NCI-H1105 treated with DMSO at 0.1 percent for 48 hours (cell line): ENCODE measurements at regions not wholly inside any gene's neighbourhood (a gene's known extent, or its start where the extent isn't known, plus 50 kb on each side); places are given as distances from the start of the nearest gene placed in this dataset.

Source experiments
- DNase-seq: peaks from one replicate; lab custom pipeline; 2025; lab: John Stamatoyannopoulos, UW

DNA sequence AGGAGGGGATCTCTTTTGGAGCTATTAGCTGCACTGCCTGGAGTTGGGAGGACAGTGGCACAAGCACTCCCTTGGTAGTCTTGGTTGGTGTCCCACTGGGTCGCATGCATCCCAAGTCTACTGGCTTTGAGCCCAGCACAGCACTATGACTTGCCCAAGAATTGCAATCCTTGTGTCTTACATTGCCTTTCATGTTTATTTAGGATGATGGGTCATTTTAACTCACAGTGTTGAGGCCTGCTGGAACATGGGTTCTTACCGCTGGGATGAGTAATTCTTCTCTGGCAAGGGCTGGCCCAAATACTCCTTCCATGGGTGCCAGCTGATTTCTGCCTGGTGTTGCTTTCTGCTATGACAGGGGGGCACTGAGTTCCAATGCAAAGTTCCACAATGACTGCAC, 185.5 kb downstream of the TEX13C start:
- DNase-seq: no peak

DNA sequence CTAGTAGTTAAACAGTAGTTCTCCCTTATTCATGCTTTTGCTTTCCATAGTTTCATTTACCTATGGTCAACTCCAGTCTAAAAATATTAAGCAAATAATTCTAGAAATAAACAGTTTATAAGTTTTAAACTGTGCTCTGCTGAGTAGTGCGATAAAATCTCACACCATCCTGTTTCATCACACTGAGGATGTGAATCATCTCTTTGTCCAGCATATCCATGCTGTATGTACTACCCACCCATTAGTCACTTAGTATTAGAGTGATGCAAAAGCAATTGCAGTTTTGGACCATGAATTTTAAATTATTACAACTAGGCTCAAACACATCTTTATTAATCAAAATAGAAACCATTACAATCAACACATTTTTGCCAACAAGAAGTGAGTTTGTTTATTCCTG, 187.4 kb downstream of the TEX13C start:
- no peak for DNase-seq

DNA sequence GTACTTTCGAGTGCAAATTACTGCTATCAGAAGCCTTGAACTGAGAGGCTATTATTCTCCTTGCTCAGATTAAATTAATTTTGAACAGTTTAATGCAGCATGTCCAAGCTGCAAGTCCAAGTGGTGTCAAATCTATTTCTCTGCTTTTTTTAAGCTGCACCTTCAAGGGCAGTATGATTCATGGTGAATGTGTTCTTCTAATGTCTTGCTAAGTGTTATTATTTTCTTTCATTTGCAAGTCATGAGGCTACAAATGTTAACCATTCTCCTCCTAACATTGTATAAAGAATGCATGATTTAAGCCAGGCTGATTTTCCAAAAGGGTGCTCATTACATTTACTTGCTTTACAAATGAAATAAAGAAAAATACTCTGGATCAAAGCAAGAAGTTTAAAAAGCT, 200.4 kb downstream of the TEX13C start:
- DNase-seq: no peak

DNA sequence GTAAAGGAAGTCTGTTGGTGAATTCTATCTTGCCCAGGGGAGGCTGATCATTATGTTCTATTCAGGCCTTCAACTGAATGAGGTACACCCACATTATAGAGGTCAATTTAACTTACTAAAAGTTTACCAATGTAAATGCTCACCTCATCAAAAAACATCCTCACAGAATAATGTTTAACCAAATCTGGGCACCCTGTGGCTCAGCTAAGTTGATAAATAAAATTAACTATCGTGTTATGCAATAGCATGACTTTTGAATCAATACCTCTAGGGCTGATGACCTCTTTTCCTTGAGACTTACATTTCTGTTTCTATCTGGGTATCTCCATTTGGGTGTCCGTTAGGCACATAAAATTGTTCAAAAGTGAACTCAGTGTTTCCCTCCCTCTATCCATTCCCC, 203.1 kb downstream of the TEX13C start:
- DNase-seq: no peak

DNA sequence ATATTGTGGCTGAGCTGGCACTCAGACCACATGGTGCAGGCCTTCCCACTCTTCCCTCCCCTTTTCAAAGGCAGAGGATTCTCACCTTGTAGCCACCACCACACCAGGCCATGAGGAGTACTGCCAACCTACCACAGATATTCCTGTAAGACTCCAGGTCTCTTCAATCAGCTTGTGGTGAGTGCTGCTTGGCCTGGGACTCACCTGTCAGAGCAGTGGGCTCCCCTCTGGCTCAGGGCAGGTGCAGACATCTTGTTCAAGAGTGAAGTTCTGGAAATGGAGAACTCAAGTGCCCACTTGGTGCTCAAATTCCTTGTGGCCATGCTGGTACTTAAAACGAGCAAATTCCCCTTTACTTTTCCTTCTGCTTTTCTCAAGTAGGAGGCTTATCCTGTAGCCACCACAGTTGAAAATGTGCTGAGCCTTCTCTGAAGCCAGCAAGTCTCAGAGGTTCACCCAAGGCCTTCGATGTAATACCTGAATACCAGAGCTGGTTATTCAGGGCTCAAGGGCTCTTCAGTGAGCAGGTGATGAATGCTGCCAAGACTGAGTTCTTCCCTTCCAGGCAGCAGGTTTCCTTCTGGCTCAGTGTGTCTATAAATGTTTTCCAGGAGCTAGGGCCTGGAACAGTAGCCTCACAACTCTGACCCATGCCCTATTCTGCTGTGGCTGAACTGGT, 212.9 kb downstream of the TEX13C start:
- DNase-seq: no peak

DNA sequence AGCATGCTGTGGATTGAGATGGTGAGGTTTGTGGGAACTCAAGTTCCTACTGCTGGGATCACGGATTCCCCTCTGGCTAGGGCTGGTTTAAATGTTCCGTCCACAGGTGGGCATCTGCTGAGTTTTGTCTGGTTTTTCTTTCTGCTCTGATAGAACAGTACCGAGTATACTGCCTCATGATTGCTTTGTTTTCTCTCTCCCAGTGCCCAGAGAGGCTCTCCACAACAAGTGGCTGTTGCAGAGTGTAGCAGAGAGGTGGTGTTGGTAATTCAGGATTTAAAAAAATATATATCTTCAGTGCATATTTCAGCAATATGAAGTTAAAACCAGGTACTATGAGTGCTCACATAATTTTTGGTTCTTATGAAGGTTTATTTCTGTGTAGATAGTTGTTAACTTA, 213.7 kb downstream of the TEX13C start:
- DNase-seq: no peak

- no peak for DNase-seq
Measured at GRCh38 chrX:125544031-125544660, 224.5 kb downstream of the TEX13C start.

DNA sequence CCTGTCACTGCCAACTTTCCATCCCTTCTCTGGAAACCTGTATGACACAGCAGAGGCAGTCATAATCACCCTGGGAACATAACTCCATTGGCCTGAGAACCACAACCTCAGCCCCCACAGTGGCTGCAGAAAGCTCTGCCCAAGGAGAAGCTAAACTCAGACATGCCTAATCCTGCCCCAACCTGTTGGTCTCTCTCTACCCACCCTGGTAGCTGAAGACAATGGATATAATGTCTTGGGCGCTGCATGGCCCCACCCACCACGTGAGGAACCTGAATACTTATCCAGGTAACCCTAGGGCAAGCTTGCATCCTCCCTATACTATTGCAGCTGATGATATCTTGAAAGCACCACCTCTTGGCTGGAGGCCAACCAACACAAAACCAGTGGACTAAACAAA, 225.2 kb downstream of the TEX13C start:
- DNase-seq: no peak

DNA sequence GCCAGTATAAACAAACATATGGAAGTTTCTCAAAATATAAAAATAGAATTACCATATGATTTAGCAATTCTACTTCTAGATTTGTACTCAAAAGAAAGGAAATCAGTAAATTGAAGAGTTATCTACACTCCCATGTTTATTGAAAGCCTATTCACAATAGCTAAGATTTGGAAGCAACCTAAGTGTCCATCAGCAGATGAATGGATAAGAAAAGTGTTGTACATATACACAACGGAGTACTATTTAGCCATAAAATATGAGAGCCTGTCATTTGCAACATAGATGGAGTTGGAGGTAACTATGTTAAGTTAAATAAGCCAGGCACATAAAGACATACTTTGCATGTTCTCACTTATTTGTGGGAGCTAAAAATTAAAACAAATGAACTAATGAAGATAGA, 257.8 kb downstream of the TEX13C start:
- no peak for DNase-seq

- DNase-seq: no peak
Measured at GRCh38 chrX:125604448-125604847, 284.8 kb downstream of the TEX13C start.

- no peak for DNase-seq
Measured at GRCh38 chrX:125605145-125605544, 285.5 kb downstream of the TEX13C start.

GRCh38 chrX:125614591-125615343, 295.1 kb downstream of the TEX13C start:
- peak; percentile 24 for DNase-seq

DNA sequence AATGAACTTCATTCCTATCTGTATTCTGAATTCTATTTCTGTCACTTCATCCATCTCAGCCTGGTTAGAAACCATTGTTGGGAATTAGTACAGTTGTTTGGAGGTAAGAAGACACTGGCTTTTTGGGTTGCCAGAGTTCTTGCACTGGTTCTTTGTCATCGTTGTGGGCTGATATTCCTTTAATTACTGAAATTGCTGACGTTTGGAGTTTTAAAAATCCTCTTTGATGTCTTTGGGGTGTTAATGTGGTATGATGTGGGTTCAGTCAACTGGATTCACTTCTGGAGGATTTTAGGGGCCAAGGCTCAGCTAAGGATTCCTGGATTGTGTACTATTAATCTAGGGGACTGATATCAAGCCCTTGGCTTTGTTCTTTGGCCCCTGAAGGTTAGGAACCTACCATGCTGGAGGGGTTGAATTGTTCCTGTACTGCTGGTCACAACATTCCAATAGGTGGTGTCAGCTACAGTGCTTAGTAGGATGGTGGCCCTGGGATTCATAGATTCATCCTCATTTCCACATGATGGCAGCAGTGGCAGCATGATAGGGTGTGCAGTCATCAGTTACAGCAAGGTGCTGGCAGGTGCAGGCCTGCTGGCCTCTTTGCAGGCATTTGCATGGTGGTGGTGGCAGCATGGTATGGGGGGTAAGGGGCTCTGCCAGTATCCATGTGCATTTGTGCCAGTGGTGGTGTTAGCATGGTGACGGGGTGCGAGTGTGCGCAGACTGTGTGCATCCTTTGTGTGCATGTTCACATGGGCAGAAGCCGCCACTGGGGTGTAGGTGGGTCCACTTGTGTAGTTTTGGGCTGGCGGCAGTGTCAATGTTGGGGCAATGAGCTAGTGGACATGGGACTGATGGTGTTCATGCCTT, 301.3 kb downstream of the TEX13C start:
- DNase-seq: no peak

DNA sequence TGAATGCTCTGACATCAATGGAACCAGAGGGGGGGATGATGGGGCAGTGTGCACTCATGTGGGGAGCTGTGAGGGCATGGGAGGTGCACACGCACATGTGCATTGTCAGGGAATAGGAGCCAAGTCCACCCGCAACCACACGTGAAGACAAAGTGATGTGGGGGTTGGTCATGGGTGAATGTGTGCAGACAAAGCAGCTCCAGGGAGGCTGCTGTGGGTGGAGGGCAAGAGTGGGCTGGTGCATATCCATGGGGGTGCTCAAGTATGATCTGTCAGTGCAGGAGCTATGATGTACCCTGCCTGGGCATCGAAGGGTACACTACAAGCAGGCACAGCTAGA, 301.9 kb downstream of the TEX13C start:
- no peak for DNase-seq

DNA sequence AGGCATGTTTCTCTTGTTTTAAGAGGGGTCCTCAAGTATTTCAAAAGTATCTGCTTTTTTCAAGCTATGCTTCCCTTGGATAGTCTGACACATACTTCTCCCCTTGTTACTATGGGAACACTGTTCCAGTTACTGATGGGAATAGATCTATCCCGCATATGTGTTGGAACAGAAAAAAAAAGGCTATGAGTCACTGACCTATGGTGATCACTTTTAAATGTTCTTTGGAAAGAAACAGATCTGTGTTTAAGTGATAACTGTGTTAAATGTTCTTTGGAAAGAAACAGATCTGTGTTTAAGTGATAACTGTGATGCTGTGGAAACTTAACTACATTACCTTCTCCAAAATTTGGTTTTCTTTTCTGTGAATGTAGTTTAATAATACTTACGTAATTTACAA, 303.2 kb downstream of the TEX13C start:
- DNase-seq: no peak

DNA sequence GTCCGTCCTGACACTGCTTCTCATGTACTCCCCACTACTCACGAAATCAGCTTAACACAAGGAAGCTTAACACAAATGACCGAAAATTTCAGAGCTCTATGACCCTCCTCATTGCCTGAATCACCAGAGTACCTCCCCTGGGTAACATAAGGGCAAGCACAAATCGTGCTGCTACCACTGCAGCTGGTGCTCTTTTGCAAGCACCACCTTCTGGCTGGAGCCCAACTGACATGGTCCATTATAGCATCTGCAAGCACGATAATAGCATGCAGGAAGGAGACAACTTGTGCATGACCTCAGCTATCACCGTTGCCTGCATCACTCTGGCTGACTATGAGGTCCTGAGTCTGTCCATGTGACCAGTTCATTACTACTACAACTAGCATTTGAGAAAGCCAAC, 308.0 kb downstream of the TEX13C start:
- no peak for DNase-seq

DNA sequence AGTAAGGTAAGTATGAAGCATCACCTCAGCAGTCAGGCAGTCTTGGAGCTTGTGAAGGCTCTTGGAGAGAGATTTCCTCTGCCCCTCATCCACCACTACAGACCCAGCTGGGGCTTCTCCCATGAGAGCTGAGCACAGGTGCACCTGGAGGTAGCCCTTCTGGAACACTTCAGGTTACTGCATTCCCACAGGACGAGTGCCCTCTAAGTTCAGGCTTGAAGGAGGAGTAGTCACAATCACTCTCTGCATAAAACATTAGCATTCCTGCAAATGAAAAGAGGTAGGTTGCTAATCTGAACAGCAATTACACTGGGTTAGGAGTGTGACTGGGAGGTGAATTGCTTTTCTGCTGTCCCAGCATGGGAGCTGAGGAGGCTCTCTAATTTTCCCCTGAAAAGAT, 308.8 kb downstream of the TEX13C start:
- no peak for DNase-seq

DNA sequence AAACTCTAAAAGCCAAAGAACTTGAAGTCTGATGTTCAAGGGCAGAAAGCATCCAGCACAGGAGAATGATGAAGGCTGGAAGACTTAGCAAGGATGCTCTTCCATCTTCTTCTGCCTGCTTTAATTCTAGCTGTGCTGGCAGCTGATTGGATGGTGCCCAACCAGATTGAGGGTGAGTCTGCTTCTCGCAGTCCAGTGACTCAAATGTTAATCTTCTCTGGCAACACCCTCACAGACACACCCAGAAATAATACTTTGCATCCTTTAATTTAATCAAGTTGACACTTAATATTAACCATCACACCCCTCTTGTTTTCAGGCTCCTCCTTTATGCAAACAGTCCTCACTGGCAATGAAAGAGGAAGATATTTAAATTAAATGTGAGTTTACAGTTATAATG, 321.7 kb downstream of the TEX13C start:
- no peak for DNase-seq

DNA sequence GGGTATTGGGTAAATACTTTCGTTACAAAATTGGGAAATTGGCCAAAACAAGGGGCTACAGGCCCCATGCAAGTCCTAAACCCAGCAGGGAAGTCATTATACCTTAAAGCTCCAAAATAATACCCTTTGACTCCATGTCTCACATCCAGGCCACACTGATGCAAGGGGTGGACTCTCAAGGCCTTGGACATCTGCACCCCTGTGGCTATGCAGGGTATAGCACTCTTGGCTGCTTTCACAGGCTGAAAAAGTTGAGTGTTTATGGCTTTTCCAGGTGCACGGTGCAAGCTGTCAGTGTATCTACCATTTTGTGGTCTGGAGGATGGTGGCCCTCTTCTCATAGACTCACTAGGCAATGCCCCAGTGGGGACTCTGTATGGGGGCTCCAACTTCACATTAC, 326.5 kb downstream of the TEX13C start:
- no peak for DNase-seq

GRCh38 chrX:125651426-125651825, 331.8 kb downstream of the TEX13C start:
- no peak for DNase-seq

- DNase-seq: no peak
Measured at GRCh38 chrX:125654501-125654900, 334.8 kb downstream of the TEX13C start.

GRCh38 chrX:125673758-125674157, 354.1 kb downstream of the TEX13C start:
- no peak for DNase-seq

- DNase-seq: no peak
Measured at GRCh38 chrX:125678258-125678657, 358.6 kb downstream of the TEX13C start.
